ENCODE measurements at regions not wholly inside any gene's neighbourhood (a gene's known extent, or its start where the extent isn't known, plus 50 kb on each side); places are given as distances from the start of the nearest gene placed in this dataset.

GRCh38 chr10:123570051-123570897 is 95.9 kb upstream of the GPR26 start (continued):
- TF ChIP-seq ZSCAN31 (CRISPR knock-in tag; IDR thresholded peaks at IDR 0.05; ENCODE audit: low read depth): no peak
- TF ChIP-seq MED1 (CRISPR knock-in tag; IDR thresholded peaks at IDR 0.05): no peak
- TF ChIP-seq TAF15 (IDR thresholded peaks at IDR 0.05; ENCODE audit: low read depth, low read length, poor library complexity, severe bottlenecking): no peak
- no peak for TF ChIP-seq ATF5 (CRISPR knock-in tag; IDR thresholded peaks at IDR 0.05; ENCODE audit: low read depth)

- no peak for ATAC-seq
- Histone ChIP-seq H3K9me3 (ENCODE audit: low read length) (no peaks in the 10 kb centered on the region), H4K20me1 (ENCODE audit: insufficient read depth, low read length) (no peaks in the 10 kb centered on the region), H3K27ac (ENCODE audit: extremely low read length, insufficient read depth, low read length) (no peak overlapping the region), H3K27me3 (ENCODE audit: control insufficient read depth in 1 of 2, insufficient read depth in 2 of 2, low read length in 2 of 2) (peaks cover 1 to 44% of the 10 kb centered on the region in 2 experiments; a peak in 4 of 5 replicates), H3K4me2 (ENCODE audit: low read depth, low read length) (no peak overlapping the region), H3K9ac (ENCODE audit: insufficient read depth, low read depth, low read length) (no peak overlapping the region), H3K4me3 (replicated peaks in 1 of 3; ENCODE audit: insufficient read depth in 1 of 3, low read depth in 2 of 3, low read length in 3 of 3) (no peak overlapping the region), H2AFZ (ENCODE audit: low read length) (no peak overlapping the region), H3K4me1 (ENCODE audit: insufficient read depth, low read length) (no peaks in the 10 kb centered on the region), H3K36me3 (replicated peaks in 1 of 2; ENCODE audit: control insufficient read depth in 1 of 2, insufficient read depth in 2 of 2, low read length in 2 of 2) (no peaks in the 10 kb centered on the region), H3K79me2 (ENCODE audit: insufficient read depth, low read length) (no peaks in the 10 kb centered on the region)
- intact Hi-C loops (cut with micrococcal nuclease; ENCODE audit: unreplicated experiment) (no loop called here), in situ Hi-C loops (cut with HindIII; ENCODE audit: extremely low pct_ligation_motif_present, low pct_unique_long_range_greater_than_20kb) (loop anchor here (25.0 kb wide), 1 partner anchor 934 kb away; no protein-coding TSS in a partner anchor)
- DNase-seq (ENCODE audit: low spot score): no peak
- ChIA-PET POLR2A (no interaction called here), CTCF (ENCODE audit: low intra/inter-chr PET ratio, low total read pairs) (no interaction called here)
- no peak for TF ChIP-seq ZNF660 (CRISPR knock-in tag; IDR thresholded peaks at IDR 0.05; ENCODE audit: borderline replicate concordance, low read depth)
- TF ChIP-seq ZNF329 (CRISPR knock-in tag; IDR thresholded peaks at IDR 0.05; ENCODE audit: low read depth): no peak
- TF ChIP-seq NBN (conservative IDR thresholded peaks at IDR 0.05): no peak
- TF ChIP-seq ZEB1 (IDR thresholded peaks at IDR 0.05; ENCODE audit: insufficient replicate concordance, low read depth): no peak
- TF ChIP-seq HMG20B (CRISPR knock-in tag; conservative IDR thresholded peaks at IDR 0.05): no peak
- TF ChIP-seq ZNF30 (CRISPR knock-in tag; IDR thresholded peaks at IDR 0.05): no peak
- no peak for TF ChIP-seq ZNF44 (CRISPR knock-in tag; IDR thresholded peaks at IDR 0.05)
- TF ChIP-seq E2F1 (CRISPR knock-in tag; IDR thresholded peaks at IDR 0.05): no peak
- no peak for TF ChIP-seq ZNF20 (CRISPR knock-in tag; IDR thresholded peaks at IDR 0.05)
- no peak for TF ChIP-seq ZFP62 (CRISPR knock-in tag; IDR thresholded peaks at IDR 0.05)
- BruUV-seq (replicated peaks): no TSS peak
- FAIRE-seq: no peak
- 29% methylated on average over 11 of the region's 12 CpGs for WGBS (ENCODE audit: low lambda C conversion rate)
Observed at GRCh38 chr10:123570898-123571515, 95.1 kb upstream of the GPR26 start.

Measured in HepG2 (cell line).